Myocyte (in vitro differentiated cells): ENCODE measurements at regions not wholly inside any gene's neighbourhood (a gene's known extent, or its start where the extent isn't known, plus 50 kb on each side); places are given as distances from the start of the nearest gene placed in this dataset.
"Not testable (repeated sequence)": the region's sequence is repeated elsewhere in the genome, so short reads cannot be mapped to it uniquely, and the experiment has no call there.

Source experiments
- DNase-seq: peaks from one replicate; pipeline ENCODE4 v3.0.0-alpha.2; 2012; ENCODE audit warnings: low read depth

GRCh38 chr6:170149681-170150589, 140.9 kb downstream of the DLL1 start:
- no peak for DNase-seq

- DNase-seq, result no peak
These were observed 142.0 kb downstream of the DLL1 start for GRCh38 chr6:170148709-170149470.

GRCh38 chr6:170147832-170148708, 142.8 kb downstream of the DLL1 start:
- no peak for DNase-seq

GRCh38 chr6:170147056-170147787, 143.7 kb downstream of the DLL1 start:
- DNase-seq, result peak; percentile 26

- DNase-seq, result no peak
These were observed 144.2 kb downstream of the DLL1 start for GRCh38 chr6:170146640-170147039.

GRCh38 chr6:170146131-170146530, 144.7 kb downstream of the DLL1 start:
- DNase-seq, result not testable (repeated sequence)

GRCh38 chr6:170145716-170146115, 145.2 kb downstream of the DLL1 start:
- DNase-seq, result not testable (repeated sequence)

GRCh38 chr6:170145272-170145592, 145.6 kb downstream of the DLL1 start:
- no peak for DNase-seq

GRCh38 chr6:170144571-170145271, 146.2 kb downstream of the DLL1 start:
- DNase-seq, result no peak

GRCh38 chr6:170143401-170144150, 147.3 kb downstream of the DLL1 start:
- DNase-seq, result no peak

- no peak for DNase-seq
These were observed 148.3 kb downstream of the DLL1 start for GRCh38 chr6:170142559-170142958.

GRCh38 chr6:170141061-170141460, 149.8 kb downstream of the DLL1 start:
- not testable (repeated sequence) for DNase-seq

- DNase-seq, result no peak
These were observed 150.7 kb downstream of the DLL1 start for GRCh38 chr6:170140129-170140528.

- no peak for DNase-seq
These were observed 151.3 kb downstream of the DLL1 start for GRCh38 chr6:170139531-170139930.

- DNase-seq, result not testable (repeated sequence)
These were observed 151.8 kb downstream of the DLL1 start for GRCh38 chr6:170139046-170139445.

- no peak for DNase-seq
These were observed 152.7 kb downstream of the DLL1 start for GRCh38 chr6:170137911-170138910.

- no peak for DNase-seq
These were observed 153.5 kb downstream of the DLL1 start for GRCh38 chr6:170137176-170137891.
